GM21737 (cell line): ENCODE measurements at regions not wholly inside any gene's neighbourhood (a gene's known extent, or its start where the extent isn't known, plus 50 kb on each side); places are given as distances from the start of the nearest gene placed in this dataset.

Experiments used
- ATAC-seq: cut with Tn5 transposase; IDR thresholded peaks from one replicate; pipeline ENCODE4 v1.9.1; 2021; ENCODE audit warnings: mild to moderate bottlenecking, moderate library complexity; ENCODE audit not compliant: unreplicated experiment

- ATAC-seq: no peak
Observed at GRCh38 chr5:167155387-167156005, 1135.9 kb upstream of the WWC1 start.

- no peak for ATAC-seq
Observed at GRCh38 chr5:167156446-167156845, 1135.0 kb upstream of the WWC1 start.

- no peak for ATAC-seq
Observed at GRCh38 chr5:167158588-167158987, 1132.9 kb upstream of the WWC1 start.

DNA sequence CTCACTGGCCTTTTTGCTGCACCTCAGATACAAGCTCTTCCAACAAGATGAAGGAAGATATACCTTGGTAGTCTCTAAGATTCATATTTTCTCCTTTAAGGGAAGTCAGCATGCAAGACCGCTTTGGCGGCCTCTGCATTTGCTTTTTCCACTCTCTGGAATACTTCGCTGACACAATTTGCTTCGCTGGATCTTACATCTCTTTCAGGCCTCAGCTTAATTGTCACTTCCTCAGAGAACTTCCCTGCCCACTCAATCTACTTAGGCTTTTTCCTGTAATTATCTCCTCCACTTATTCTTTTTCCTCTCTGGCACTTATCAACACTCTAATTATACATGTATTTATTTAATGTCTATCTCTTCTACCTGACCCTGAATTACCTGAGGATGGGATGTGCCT lies 1131.1 kb upstream of the WWC1 start:
- ATAC-seq: no peak

DNA sequence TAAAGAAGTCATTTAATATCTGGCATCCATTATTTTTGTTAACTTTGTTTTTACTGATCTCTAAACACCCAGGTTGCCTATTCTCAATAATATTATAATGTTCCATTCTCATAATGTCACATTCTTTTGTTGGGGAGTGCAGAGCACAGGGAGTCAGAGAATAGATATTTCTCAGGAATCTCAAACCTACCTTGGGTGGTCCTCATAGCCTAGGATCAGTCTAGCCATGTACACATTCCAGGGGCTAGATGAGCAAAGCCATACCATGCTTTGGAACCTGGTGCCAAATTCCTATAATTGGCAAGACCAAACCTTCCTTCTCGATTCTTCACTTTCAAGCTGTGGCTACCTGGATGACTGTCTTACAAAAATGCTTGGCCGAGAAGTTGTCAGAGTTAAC lies 1124.7 kb upstream of the WWC1 start:
- ATAC-seq: no peak

DNA sequence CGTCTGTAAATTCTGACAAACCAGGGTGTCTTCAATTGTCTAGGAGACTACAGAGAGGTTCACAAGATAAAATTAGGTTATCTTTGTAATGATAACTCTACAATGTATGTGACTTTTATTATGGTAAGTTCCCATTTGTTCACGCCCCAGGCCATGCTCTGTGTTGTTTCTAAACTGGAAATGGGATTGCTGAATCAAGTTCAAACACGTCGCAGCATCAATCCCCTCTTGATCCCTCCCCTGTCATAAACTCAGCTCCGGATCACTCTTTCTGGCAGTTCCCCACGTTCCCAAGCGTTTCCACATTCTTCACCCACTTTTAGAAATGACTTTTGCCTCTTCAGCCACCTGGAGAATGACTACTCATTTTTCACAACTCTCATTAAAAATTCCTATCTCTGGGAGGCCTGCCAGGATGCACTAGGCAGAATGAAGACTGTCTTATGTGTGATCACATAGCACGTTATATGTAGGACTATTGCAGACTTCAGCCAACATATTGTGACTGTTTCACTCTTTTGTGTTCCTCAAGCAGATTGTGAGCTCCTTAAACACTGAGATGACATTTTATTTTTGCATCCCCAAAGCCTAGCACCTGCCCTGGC lies 1124.2 kb upstream of the WWC1 start:
- ATAC-seq: no peak

DNA sequence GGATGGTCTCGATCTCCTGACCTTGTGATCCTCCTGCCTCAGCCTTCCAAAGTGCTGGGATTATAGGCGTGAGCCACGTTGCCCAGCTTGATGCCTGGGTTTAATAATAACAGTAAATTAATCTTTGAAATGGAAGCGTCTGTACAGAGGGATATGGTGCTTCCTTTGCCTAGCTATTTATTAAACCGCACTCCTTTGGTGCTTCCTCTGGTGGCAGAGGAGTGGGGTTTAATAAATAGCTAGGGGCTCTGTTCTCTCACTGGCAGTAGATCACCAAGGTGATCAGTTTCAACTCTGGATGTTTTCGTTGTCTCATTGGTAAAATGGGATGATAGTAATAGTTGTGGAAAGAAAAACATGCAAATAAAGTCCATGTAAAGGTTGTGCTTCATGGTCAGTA lies 1122.5 kb upstream of the WWC1 start:
- no peak for ATAC-seq

DNA sequence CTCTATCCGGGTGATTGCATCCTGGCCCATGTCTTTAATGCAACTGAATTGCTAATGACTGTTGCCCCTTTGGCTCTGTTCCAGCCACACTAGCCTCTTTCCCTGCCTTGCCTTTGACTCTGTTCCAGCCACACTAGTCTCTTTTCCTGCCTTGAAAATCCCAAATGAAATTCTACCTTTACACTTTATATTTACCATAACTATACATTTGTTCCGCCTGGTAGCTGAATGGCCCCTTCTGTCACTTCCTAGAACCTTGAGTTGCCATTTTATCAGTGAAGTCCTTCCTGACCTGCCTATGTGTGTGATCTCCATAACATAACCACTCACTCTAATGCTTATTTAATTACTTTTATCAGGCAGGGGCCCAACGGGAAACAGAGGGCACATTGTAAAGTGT lies 1120.4 kb upstream of the WWC1 start:
- ATAC-seq: no peak

GRCh38 chr5:167177736-167178135 lies 1113.7 kb upstream of the WWC1 start:
- no peak for ATAC-seq

DNA sequence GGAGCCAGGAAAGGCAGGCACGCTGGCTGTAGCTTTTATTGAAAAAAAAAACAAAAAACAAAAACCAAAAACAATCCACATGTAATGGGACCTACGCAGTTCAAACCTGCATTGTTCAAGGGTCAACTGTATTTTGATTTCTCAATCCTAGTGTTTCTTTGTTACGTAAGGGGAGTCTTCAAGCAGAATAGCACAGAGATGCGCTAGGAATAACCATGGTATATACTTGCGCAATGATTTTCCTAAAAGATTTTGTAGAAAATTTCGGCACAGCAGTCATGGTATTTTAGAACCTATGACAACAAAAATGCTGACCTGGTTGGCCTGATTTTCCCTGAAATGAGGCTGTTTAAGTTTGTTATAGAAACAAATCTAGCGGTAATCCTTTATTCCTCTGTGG lies 1110.5 kb upstream of the WWC1 start:
- ATAC-seq: no peak

DNA sequence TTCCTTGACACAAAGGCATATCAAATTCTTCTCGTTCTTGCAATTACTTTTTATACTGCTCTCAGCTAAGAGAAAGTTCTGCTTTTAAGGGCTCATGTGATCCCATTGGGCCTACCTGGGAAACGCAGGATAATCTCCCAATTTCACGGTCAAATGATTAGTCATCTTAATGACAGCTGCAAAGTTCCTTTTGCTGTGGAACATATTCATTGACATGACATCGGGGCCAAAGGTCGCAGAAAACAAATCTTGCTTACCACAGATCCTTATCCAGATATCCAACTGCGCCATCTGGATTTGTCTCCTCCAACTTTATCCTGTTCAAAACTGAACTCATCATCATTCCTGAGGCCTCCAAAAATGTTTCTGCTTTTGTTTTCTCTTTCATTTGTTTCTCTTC lies 1085.6 kb upstream of the WWC1 start:
- no peak for ATAC-seq

DNA sequence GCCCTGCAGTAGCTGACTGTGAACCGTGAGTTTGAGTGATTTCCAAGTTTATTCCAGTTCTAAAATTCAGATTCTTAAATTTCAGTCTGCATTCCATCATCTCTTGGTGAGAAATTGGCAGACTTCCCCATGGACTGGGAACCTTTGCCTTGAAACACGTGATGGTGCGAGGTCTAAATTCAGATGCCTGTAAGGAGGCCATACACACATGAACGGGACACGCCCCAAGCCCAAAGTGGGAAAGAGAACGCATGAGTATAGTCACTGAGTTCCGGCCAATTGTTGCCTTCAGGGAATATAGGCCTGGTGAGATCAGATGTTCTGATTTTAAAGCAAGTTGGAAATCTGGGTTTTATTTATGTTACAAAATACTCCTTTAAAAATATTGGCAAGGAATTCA lies 1084.4 kb upstream of the WWC1 start:
- no peak for ATAC-seq

DNA sequence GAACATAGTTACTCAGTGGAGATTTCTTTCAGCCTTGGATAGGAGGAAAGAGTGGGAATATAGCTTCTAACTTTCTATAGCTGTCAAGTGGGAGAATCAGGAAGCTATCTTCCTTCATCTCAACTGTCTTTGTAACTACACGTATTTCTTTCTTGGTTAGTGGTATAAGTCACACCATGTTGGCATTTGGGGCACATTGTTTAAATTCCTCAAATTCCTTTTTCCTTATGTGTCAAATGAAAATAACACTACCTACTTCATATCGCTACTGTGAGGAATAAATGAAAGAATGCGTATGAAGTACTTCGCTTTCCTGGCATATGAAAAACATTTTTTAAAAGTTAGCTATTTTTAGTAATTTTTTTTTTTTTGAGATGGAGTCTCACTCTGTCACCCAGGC lies 1082.5 kb upstream of the WWC1 start:
- no peak for ATAC-seq

DNA sequence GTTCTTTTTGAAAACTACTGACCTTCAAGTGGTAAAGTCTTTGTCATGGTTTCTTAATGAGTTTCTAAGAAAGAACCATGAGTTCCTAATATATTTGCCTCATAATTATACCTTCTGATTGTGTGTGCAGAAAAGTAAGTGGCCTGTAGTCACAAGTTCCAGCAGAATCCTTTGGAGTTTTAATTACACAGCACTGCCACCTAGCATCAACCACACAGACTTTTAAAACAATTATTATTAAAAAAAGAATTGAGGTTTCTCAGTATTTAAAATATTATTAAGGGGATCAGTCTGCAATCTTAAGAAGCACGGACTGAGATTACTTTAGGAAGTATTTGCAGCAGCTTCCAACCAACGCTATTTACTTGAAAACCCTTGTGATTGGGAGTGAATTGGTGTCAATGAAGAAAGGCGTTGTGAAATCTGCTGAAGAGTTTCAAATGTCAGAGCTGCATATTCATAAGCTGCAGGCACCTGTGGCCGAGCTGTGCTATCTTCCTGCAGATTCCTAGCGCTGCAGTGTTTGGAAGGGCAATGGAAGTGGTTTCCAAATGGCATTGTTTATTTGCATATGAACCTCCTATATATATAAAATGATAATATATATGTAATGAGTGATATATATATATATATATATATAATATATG lies 1074.2 kb upstream of the WWC1 start:
- ATAC-seq: no peak

DNA sequence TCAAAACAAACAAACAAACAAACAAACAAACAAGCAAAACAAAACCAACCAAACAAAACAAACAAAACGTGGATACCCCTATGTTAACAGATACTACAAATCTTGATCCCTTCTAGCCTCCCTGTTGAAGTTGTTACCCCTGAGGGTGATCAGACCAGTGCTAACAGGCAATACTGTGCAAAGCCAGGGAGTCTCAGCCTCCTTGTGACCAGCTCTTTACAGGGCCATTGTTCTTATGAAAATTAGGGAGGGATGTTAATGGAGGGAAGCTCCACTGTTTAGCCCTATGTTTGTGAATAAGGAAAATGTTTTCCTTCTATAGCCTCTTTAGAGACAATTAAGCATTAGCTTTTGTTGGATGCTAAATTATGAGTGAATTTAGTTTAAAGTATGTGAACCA lies 1072.1 kb upstream of the WWC1 start:
- ATAC-seq: no peak

DNA sequence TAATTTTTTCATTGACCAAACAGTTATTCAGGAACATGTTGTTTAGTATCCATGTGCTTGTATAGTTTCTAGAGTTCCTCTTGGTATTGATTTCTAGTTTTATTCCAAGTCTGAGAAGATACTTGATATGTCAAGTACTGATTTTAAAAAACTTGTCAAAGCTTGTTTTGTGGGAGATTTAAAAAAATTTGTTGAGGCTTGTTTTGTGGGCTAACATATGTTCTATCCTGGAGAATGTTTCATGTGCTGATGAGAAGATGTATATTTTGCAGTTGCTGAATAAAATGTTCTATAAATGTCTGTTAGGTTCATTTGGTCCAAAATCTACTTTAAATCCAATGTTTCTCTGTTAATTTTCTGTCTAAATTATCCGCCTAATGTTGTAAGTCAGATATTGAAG lies 1065.1 kb upstream of the WWC1 start:
- ATAC-seq: no peak

DNA sequence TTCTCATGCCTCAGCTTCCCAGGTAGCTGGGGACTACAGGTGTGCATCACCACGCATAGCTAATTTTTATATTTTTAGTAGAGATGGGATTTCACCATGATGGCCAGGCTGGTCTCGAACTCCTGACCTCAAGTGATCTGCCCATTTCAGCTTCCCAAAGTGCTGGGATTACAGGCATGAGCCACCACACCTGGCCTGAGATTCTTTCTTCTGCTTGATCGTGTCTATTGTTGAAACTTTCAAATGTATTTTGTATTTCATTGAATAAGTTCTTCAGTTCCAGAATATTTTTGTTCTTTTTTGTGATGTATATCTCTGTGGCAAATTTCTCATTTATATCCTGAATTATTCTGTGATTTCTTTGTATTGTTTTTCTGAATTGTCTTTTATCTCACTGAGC lies 1063.3 kb upstream of the WWC1 start:
- no peak for ATAC-seq

DNA sequence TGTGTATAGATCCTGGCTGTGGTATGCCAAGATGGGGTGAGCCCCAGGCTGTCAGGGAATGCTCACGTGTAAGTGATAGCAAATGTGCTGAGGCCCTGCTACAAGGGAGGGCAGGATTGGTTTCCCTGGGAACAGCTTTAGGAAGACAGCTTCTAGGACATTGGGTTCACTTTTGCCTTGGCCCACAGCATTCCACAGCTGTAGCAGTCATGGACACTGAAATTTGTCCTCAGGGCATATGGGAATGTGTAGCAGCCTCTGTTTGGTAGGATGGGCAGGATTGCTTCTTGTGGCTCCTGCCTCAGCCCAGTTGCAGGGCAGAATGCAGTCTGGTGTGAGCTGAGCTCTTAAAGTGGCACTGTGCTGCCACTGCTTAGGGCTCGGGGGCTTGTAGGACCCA lies 1061.7 kb upstream of the WWC1 start:
- no peak for ATAC-seq

DNA sequence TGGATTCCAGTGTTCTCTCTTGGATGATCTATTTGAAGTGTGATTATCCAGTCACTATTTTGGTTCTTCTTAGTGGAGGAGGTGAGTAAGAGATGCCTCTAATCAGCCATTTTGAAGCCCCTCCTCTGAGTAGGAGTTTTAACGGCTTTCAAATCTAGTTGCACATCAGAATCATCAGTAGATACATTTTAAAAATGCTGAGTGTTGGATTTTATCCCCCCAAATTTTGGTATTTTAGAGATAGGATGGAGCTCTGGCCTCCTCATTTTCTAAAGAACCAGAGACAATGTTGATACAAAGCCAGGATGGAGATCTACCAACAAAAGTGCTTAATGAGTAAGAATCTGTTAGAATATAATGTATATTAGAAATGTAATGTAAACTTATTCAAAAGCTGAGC lies 1061.0 kb upstream of the WWC1 start:
- no peak for ATAC-seq

GRCh38 chr5:167232675-167233311 lies 1058.7 kb upstream of the WWC1 start:
- ATAC-seq: no peak

- ATAC-seq: no peak
Observed at GRCh38 chr5:167233507-167234220, 1057.8 kb upstream of the WWC1 start.
